ENCODE measurements at regions not wholly inside any gene's neighbourhood (a gene's known extent, or its start where the extent isn't known, plus 50 kb on each side); places are given as distances from the start of the nearest gene placed in this dataset.

DNA sequence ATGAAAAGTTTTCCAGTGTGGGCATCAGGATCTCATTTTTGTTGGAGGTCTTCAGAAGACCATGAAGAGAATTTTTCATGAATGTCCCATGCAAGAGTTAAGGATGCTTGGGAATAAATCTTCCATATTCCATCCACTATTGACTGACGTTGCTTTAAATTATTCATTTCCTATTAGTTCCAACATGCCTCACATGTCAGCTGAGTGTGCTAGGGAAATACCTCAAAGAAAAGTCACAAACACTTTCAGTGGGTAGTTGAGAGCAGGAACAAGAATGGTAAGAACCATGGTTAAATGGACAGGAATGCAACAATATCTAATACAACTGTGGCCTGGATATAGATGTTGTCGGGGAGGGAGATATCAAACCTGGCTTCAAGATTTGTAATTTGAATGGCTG is 610.1 kb downstream of the TECRL start:
- TF ChIP-seq, protein P1, sequence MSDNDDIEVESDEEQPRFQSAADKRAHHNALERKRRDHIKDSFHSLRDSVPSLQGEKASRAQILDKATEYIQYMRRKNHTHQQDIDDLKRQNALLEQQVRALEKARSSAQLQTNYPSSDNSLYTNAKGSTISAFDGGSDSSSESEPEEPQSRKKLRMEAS (IDR thresholded peaks at IDR 0.05; ENCODE audit: low read depth): no peak
- TF ChIP-seq CTCF (IDR thresholded peaks at IDR 0.05) (no peak), YY1 (IDR thresholded peaks at IDR 0.05; ENCODE audit: low read depth) (no peak), SIN3A (IDR thresholded peaks at IDR 0.05; ENCODE audit: borderline replicate concordance, low read depth, low read length) (no peak), TAF1 (IDR thresholded peaks at IDR 0.05; ENCODE audit: borderline replicate concordance, low read depth, low read length) (no peak), RCOR1 (IDR thresholded peaks at IDR 0.05; ENCODE audit: low read length) (no peak), TCF12 (IDR thresholded peaks at IDR 0.05) (no peak), TEAD4 (IDR thresholded peaks at IDR 0.05; ENCODE audit: borderline replicate concordance, insufficient read depth) (no peak), RXRA (IDR thresholded peaks at IDR 0.05; ENCODE audit: borderline replicate concordance, low read depth) (no peak), POLR2AphosphoS5 (IDR thresholded peaks at IDR 0.05; ENCODE audit: low read depth, low read length) (no peak), RAD21 (IDR thresholded peaks at IDR 0.05; ENCODE audit: low read length) (no peak)
- TF ChIP-seq, protein P2, sequence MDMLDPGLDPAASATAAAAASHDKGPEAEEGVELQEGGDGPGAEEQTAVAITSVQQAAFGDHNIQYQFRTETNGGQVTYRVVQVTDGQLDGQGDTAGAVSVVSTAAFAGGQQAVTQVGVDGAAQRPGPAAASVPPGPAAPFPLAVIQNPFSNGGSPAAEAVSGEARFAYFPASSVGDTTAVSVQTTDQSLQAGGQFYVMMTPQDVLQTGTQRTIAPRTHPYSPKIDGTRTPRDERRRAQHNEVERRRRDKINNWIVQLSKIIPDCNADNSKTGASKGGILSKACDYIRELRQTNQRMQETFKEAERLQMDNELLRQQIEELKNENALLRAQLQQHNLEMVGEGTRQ (IDR thresholded peaks at IDR 0.05; ENCODE audit: borderline replicate concordance, low read depth, low read length): no peak
- TF ChIP-seq, protein P3, sequence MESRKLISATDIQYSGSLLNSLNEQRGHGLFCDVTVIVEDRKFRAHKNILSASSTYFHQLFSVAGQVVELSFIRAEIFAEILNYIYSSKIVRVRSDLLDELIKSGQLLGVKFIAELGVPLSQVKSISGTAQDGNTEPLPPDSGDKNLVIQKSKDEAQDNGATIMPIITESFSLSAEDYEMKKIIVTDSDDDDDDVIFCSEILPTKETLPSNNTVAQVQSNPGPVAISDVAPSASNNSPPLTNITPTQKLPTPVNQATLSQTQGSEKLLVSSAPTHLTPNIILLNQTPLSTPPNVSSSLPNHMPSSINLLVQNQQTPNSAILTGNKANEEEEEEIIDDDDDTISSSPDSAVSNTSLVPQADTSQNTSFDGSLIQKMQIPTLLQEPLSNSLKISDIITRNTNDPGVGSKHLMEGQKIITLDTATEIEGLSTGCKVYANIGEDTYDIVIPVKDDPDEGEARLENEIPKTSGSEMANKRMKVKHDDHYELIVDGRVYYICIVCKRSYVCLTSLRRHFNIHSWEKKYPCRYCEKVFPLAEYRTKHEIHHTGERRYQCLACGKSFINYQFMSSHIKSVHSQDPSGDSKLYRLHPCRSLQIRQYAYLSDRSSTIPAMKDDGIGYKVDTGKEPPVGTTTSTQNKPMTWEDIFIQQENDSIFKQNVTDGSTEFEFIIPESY (IDR thresholded peaks at IDR 0.05; ENCODE audit: borderline replicate concordance, low read depth): no peak
